ENCODE measurements at regions not wholly inside any gene's neighbourhood (a gene's known extent, or its start where the extent isn't known, plus 50 kb on each side); places are given as distances from the start of the nearest gene placed in this dataset.

- TF ChIP-seq MAX (IDR thresholded peaks at IDR 0.05; ENCODE audit: low read depth, low read length) (no peak), CTCF (IDR thresholded peaks at IDR 0.05; ENCODE audit: low read depth, low read length) (no peak), POLR2A (IDR thresholded peaks at IDR 0.05; ENCODE audit: extremely low read depth, insufficient read length) (no peak)
Measured at GRCh38 chr2:173435574-173435973, 80.9 kb downstream of the CDCA7 start.

All from NB4 (cell line).